ENCODE measurements at regions not wholly inside any gene's neighbourhood (a gene's known extent, or its start where the extent isn't known, plus 50 kb on each side); places are given as distances from the start of the nearest gene placed in this dataset.

DNA sequence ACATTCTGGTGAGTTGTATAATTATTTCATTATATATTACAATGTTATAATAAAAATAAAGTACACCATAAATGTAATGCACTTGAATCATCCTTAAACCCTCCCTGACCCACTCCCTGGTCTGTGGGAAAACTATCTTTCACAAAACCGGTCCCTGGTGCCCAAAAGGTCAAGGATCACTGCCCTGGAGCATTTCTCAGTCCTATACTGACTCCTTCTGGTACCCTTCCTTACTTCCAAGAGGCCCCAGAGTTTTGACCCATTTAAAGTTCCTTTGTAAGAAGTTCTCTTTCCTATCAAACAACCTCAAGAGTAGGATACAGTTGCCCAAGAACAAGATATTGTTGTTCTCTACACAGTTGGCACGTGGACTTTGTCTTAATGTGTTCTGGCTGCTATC is 88.9 kb upstream of the TRPM3 start:
- no peaks in the 10 kb centered on the region for H3K36me3 ChIP-seq
- DNase-seq: no peak
- intact Hi-C loops (cut with DNase I; ENCODE audit: low total_unique reads): no loop called here
- no peak overlapping the region for H3K27ac ChIP-seq
- H3K4me3 ChIP-seq: no peak overlapping the region
- TF ChIP-seq POLR2AphosphoS5 (IDR thresholded peaks at IDR 0.05) (no peak), POLR2A (IDR thresholded peaks at IDR 0.05) (no peak)
- TF ChIP-seq, protein P1, sequence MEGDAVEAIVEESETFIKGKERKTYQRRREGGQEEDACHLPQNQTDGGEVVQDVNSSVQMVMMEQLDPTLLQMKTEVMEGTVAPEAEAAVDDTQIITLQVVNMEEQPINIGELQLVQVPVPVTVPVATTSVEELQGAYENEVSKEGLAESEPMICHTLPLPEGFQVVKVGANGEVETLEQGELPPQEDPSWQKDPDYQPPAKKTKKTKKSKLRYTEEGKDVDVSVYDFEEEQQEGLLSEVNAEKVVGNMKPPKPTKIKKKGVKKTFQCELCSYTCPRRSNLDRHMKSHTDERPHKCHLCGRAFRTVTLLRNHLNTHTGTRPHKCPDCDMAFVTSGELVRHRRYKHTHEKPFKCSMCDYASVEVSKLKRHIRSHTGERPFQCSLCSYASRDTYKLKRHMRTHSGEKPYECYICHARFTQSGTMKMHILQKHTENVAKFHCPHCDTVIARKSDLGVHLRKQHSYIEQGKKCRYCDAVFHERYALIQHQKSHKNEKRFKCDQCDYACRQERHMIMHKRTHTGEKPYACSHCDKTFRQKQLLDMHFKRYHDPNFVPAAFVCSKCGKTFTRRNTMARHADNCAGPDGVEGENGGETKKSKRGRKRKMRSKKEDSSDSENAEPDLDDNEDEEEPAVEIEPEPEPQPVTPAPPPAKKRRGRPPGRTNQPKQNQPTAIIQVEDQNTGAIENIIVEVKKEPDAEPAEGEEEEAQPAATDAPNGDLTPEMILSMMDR (IDR thresholded peaks at IDR 0.05 in 8 of 11, conservative IDR thresholded peaks at IDR 0.05 in 3 of 11): no peak
- 55 to 75% (median 65%) methylated on average over 2 of the region's 2 CpGs for WGBS, 5 donors
- no peaks in the 10 kb centered on the region for H3K4me1 ChIP-seq
- peaks cover 0 to 31% (median 23%) of the 10 kb centered on the region in 8 donors for H3K9me3 ChIP-seq
- H3K27me3 ChIP-seq (replicated peaks in 1 of 7): no peaks in the 10 kb centered on the region

GRCh38 chr9:71209890-71210289 is 88.5 kb upstream of the TRPM3 start:
- Histone ChIP-seq H3K27me3 (replicated peaks in 1 of 7) (no peaks in the 10 kb centered on the region), H3K9me3 (peaks cover 0 to 31% (median 23%) of the 10 kb centered on the region in 8 donors), H3K4me3 (no peak overlapping the region), H3K27ac (no peak overlapping the region), H3K4me1 (no peaks in the 10 kb centered on the region), H3K36me3 (no peaks in the 10 kb centered on the region)
- TF ChIP-seq POLR2AphosphoS5 (IDR thresholded peaks at IDR 0.05) (no peak), POLR2A (IDR thresholded peaks at IDR 0.05) (no peak)
- TF ChIP-seq, protein P1 (IDR thresholded peaks at IDR 0.05 in 8 of 11, conservative IDR thresholded peaks at IDR 0.05 in 3 of 11): no peak
- intact Hi-C loops (cut with DNase I; ENCODE audit: low total_unique reads): no loop called here
- no peak for DNase-seq
- WGBS, 5 donors: 84 to 92% (median 88%) methylated on average over 7 of the region's 7 CpGs

- H3K27me3 ChIP-seq (replicated peaks in 1 of 7): no peaks in the 10 kb centered on the region
- intact Hi-C loops (cut with DNase I; ENCODE audit: low total_unique reads): no loop called here
- no peak for DNase-seq
- no peak overlapping the region for H3K4me3 ChIP-seq
- no peaks in the 10 kb centered on the region for H3K36me3 ChIP-seq
- TF ChIP-seq POLR2A (IDR thresholded peaks at IDR 0.05) (no peak), POLR2AphosphoS5 (IDR thresholded peaks at IDR 0.05) (no peak)
- TF ChIP-seq, protein P1 (IDR thresholded peaks at IDR 0.05 in 8 of 11, conservative IDR thresholded peaks at IDR 0.05 in 3 of 11): no peak
- H3K27ac ChIP-seq: no peak overlapping the region
- no peaks in the 10 kb centered on the region for H3K9me3 ChIP-seq
- H3K4me1 ChIP-seq: no peaks in the 10 kb centered on the region
Measured at GRCh38 chr9:71202931-71203330, 81.5 kb upstream of the TRPM3 start.

DNA sequence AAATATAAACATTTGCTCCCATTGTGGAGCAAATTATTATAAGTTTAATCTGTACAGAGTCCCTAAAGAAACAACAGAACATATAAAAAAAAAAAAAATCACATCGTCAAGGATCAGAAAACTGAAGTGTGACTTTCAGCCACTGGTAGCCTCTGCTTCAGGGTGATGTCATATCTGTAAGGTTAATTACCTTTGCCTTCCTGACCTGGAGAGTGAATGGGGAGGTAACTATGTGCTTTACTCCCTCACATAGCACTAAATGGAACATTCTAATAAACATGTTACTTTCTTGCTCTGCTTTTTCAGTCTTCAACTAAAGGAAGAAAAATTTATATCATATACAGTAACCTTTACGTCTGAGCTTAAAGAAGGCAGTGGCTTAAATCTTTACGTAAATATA is 70.3 kb upstream of the TRPM3 start:
- Histone ChIP-seq H3K9me3 (peaks cover 0 to 12% (median 4%) of the 10 kb centered on the region in 8 donors), H3K27me3 (replicated peaks in 1 of 7) (no peaks in the 10 kb centered on the region), H3K4me3 (no peak overlapping the region), H3K36me3 (no peaks in the 10 kb centered on the region), H3K4me1 (no peaks in the 10 kb centered on the region), H3K27ac (no peak overlapping the region)
- no peak for DNase-seq
- intact Hi-C loops (cut with DNase I; ENCODE audit: low total_unique reads): no loop called here
- WGBS, 5 donors: 72 to 92% (median 79%) methylated on average over 3 of the region's 3 CpGs
- TF ChIP-seq POLR2AphosphoS5 (IDR thresholded peaks at IDR 0.05) (no peak), POLR2A (IDR thresholded peaks at IDR 0.05) (no peak)
- TF ChIP-seq, protein P1 (IDR thresholded peaks at IDR 0.05 in 8 of 11, conservative IDR thresholded peaks at IDR 0.05 in 3 of 11): no peak
